ENCODE measurements at regions not wholly inside any gene's neighbourhood (a gene's known extent, or its start where the extent isn't known, plus 50 kb on each side); places are given as distances from the start of the nearest gene placed in this dataset.

GRCh38 chr14:61904946-61905345 is 142.7 kb downstream of the SNAPC1 start:
- no peak for TF ChIP-seq POLR2A (IDR thresholded peaks at IDR 0.05)
- TF ChIP-seq CTCF (IDR thresholded peaks at IDR 0.05), result no peak

All from body of pancreas (tissue), 4 donors.